Bone marrow (tissue), 2 donors: ENCODE measurements at regions not wholly inside any gene's neighbourhood (a gene's known extent, or its start where the extent isn't known, plus 50 kb on each side); places are given as distances from the start of the nearest gene placed in this dataset.

Experiments
- DNase-seq, 2 donors: peaks; one replicate each; lab custom pipeline; 2025; lab: John Stamatoyannopoulos, UW

GRCh38 chr4:156654410-156654809 is 317.2 kb downstream of the PDGFC start:
- DNase-seq: no peak

DNA sequence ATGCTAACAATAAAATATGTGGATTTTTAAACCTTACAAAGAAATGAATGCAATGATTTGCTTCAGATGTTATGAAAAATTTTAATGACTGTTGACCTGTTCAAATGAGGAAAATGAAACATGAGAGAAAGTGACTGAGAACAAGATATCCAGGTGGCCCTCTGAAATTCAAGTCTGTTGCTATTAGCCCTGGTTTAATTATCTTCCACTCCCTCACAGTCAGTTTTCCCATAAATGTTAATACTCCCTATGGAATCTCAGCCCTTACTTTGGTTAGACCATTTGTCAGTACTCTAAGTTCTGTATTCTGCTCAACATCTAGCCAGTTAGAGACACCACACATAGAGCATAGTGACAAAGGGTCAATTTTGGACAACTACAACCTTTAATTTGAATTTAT is 327.8 kb downstream of the PDGFC start:
- DNase-seq: no peak

DNA sequence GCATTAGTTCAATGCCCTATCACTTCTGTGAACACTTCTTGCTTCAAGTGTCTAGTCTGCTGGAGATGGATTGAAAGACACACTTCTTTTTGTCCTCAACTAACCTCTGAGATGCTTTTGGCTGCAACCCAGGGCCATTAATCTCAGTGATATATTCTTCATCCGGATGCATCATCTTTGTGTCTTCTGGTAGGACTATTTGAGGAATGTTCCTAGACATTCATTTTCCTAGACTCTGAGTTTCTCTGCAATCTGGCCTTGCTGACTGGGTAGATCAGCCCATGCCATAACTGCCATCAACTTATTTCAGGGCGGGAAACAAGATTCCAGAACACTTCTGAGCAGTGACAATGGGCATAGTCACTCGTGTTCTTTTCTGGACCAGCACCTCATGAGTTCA is 329.4 kb downstream of the PDGFC start:
- no peak for DNase-seq

DNA sequence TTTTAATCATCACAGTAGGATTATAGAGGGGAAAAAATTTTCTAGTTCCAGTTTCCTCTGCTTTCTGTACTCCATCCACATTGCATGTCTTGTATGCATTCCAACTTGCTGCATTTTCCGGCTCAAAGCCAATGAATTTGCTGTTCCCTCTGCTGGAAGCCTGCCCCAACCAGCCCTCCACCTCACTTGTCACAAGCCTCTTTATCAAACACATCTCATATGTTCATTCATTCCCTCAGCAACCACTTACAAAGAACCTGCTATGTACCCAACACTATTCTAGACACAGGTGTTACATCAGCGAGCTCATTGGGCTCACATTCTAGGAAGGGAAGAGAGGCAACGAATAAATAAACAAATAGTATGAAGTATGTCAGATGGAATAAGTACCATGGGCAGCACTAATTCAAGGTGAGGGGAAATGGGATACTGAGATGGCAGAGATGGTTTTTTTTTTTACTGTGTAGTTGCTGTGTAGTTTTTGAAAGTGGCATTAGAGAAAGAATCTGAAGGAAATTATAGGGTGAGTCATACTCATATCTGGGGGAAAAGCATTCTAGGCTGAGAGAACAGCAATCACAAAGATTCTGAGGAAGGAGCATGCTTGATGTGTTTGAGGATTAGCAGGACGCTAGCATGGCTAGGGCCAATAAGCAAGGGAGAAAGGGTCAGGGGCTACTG is 332.5 kb downstream of the PDGFC start:
- DNase-seq: no peak

DNA sequence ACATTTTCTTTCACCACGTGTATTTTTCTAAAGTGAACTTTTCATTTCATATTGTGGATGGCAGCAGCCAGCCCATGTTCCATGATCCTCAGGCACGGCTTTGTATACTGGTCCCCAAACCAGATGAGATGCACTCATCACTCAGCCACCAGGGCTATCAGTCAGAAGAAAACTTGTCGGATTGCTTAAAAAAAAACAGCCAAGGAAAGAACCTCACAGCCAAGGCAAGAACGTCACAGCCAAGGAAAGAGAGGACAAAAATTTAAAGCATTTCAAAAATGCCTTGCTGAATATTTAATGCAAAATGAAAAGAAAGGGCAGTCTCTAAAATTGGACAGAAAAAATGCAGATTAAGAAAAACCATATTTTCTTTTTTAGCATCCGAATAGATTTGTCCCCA is 333.3 kb downstream of the PDGFC start:
- DNase-seq: no peak

DNA sequence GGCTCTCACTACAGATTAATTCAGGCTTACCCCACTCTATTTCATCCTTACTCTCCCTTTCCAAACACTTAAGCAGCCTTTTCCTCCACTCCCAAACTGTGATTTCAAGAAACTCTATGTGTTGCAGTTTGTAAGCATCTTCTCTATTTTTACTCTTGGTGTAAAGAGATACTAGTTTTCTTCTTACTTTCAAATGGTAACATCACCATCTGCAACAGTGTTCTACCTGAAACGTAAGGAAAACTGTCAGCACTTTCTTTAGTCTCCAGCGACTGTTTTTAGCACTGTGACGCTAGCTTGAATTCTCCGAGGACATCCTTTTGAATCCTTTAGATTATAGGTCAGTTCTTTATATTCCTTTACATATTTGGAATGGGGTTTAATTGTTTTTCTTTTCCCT is 335.2 kb downstream of the PDGFC start:
- no peak for DNase-seq

DNA sequence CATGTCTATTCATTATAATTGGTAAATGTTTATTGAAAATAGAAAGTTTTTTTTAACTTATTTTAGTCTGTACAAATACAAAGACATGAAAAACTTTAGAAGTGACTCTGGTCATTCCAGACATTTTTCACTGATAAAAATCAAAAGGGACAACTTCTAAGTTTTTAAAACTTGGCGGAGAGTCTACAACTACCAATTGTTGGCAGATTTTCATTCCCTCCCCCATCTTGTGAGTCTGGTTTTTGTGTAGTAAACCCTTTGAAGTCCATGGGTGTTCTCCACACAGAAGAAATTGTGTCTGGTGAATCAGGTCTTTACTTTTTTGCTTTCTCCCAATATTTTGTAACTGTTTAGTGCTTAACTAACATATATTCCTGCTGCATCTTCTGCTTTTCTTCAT is 336.5 kb downstream of the PDGFC start:
- DNase-seq: no peak

DNA sequence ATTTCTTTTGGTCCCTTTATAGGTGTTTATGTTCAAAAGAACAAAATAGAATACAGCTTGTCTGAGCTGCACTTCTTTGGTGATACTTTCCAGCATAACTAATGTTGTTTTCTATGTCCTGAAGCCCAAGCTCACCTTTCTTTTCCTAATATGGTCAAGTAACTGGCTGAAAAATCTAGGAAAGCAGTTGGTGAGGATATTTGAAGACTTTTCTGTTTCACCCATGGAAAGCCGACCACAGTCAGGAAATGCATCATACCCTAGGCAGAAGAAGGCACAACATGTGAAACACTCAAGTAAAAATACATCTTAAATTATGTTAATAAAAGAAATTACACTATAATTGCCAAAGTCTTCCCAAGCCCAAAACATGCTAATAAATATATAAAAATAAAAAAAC is 337.0 kb downstream of the PDGFC start:
- no peak for DNase-seq

DNA sequence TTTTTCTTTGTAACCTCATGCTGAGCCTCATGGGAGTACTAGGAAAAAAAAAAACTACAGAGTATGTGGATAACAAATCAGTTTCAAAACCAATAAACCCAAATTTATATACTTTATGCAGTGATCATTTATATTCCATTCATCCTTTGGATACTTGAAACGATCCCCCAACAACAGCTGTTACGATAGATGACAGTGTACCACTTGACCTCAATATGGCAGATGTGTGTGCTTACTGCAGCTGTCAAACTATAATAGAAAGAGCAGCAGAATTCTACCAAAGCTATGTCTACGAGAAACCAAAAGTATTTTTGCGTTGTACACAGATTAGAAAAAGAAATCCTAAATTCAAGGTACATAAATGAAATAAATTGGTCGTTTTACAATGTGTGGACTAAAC is 337.8 kb downstream of the PDGFC start:
- DNase-seq: no peak

DNA sequence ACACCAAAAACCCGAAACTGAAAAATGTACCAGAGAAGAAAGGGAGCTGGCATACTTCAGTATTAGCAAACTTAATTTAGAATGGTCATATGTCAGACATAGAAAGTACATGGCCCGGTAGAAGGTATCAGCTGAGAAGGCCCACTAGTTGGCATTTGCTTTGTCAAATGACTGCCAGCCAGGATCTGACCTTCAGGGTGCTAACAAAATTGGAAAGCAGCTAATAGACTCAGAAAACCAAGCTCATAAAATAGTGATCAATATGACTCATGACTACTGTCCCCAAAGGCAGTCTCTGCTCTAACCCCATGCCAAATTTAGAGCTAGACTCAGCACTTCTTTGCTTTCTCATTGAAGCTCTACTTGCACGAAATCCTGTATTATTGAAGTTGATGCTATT is 342.7 kb downstream of the PDGFC start:
- DNase-seq: no peak

DNA sequence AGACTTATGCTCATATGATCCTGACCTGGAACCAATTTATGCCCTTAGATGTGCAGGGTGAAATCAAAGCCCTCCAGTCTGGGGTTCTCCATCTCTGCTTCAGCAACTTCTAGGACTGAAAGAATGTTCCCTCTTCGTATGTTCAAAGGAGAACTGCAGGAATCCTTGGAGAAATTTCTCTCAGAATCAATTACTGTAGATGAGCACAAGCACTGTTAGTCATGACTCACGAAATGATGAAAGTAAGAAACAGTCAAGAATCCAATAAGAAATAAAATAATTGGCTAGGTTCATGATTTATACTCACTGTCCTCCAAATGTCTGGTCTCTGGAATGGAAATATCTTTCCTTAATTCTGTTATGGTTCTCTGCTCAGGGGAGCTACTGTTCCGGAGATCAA is 348.2 kb downstream of the PDGFC start:
- DNase-seq: no peak

- no peak for DNase-seq
These were observed 350.8 kb downstream of the PDGFC start for GRCh38 chr4:156620786-156621185.

- DNase-seq: no peak
These were observed 352.3 kb downstream of the PDGFC start for GRCh38 chr4:156619154-156619934.

GRCh38 chr4:156615066-156615531 is 356.5 kb downstream of the PDGFC start:
- no peak for DNase-seq

- DNase-seq: no peak
These were observed 357.1 kb downstream of the PDGFC start for GRCh38 chr4:156614536-156614935.

DNA sequence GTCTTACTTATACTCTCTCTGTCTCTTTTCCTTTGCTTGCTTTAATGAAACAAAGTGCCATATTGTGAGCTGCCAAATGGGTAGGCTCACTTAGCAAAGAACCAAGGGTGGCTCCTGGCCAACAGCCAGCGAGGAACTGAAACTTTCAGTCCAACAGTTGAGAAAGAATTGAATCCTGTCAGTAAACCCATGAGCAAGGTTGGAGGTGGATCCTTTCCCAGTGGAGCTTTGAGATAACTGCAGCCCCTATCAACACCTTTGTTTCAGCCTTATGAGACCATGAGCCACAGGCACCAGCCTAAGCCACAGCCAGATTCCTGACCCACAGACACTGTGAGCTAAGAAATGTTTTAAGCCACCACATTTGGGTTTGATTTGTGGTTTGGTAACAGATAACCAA is 362.2 kb downstream of the PDGFC start:
- DNase-seq: no peak

- DNase-seq: no peak
These were observed 362.9 kb downstream of the PDGFC start for GRCh38 chr4:156608651-156609050.

- no peak for DNase-seq
These were observed 364.1 kb downstream of the PDGFC start for GRCh38 chr4:156607478-156607857.

DNA sequence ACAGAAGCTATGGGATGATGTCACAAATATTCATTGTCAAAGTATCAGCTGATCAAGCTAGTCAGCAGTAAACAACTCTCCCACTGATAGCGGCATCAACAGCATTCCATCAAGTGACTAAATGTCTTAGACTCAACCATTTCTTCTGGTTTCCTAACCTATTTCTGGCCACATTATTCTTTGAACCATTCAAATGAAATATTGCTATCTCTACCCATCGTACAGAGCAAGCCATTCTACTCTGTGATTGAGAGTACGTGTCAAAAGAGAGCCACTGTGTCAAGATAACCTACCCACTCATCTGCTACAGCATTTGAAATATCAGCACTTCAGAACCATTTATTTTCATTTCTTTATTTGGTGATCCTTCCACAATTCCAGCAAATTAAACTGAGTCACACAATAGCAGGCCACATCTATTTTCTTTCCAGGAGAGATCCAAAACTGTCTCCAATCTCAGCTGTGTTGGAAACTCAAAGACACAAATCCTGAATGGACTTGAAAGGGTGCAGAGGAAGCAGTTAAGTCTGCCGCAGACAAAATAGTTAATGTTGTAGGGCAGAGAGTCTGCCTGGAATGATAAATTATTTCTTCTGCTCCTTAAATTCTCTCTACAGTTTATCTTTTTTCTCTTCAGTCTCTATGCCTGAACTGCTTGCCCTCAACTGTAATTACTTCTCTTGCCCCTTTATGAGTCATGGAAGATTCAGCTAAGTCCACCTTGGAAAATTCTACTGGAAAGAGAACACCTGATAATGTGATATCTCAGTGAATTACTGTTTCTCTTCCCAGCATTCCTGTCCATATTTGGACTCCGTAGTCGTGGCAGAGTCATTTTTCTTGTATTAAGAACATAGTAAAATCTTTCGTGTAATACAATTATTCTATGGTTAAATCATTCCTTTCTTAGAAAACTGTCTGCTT is 364.8 kb downstream of the PDGFC start:
- no peak for DNase-seq

- DNase-seq: no peak
These were observed 373.4 kb downstream of the PDGFC start for GRCh38 chr4:156598138-156598681.

GRCh38 chr4:156596706-156597329 is 374.8 kb downstream of the PDGFC start:
- DNase-seq: no peak

- DNase-seq: no peak
These were observed 375.6 kb downstream of the PDGFC start for GRCh38 chr4:156596026-156596425.
